ENCODE measurements at regions not wholly inside any gene's neighbourhood (a gene's known extent, or its start where the extent isn't known, plus 50 kb on each side); places are given as distances from the start of the nearest gene placed in this dataset.

- CTCF ChIA-PET: no interaction called here
- ATAC-seq (ENCODE audit: low read depth) (no peak), DNase-seq (no peak)
- no peak overlapping the region for H3K56ac ChIP-seq (ENCODE audit: extremely low read depth, insufficient read depth, low read length)
- no peak overlapping the region for H3K4me3 ChIP-seq (ENCODE audit: insufficient read depth, low read depth, low read length)
- no peaks in the 10 kb centered on the region for H3K9me1 ChIP-seq (ENCODE audit: insufficient read depth, low read length)
- no peak overlapping the region for H2BK5ac ChIP-seq (ENCODE audit: low read depth, low read length, poor library complexity, severe bottlenecking)
- no peak overlapping the region for H3K14ac ChIP-seq (replicated peaks; ENCODE audit: low read depth, low read length)
- H3K4ac ChIP-seq (ENCODE audit: low read depth, low read length): no peak overlapping the region
- H2BK120ac ChIP-seq (ENCODE audit: low read depth, low read length): no peak overlapping the region
- H2AK5ac ChIP-seq (ENCODE audit: low read depth, low read length): no peak overlapping the region
- H4K8ac ChIP-seq (ENCODE audit: low read depth in 2 of 2, low read length in 2 of 2): no peak overlapping the region
- no peak overlapping the region for H2AK9ac ChIP-seq (replicated peaks; ENCODE audit: low read depth, low read length, poor library complexity)
- no peak overlapping the region for H3K27ac ChIP-seq (ENCODE audit: insufficient read depth, low read length)
- H2BK20ac ChIP-seq (ENCODE audit: low read depth, low read length): no peak overlapping the region
- H3K9ac ChIP-seq (ENCODE audit: low read depth, low read length): no peak overlapping the region
- TF ChIP-seq RCOR1 (IDR thresholded peaks at IDR 0.05; ENCODE audit: insufficient replicate concordance, low read length) (no peak), MAZ (IDR thresholded peaks at IDR 0.05; ENCODE audit: borderline replicate concordance, low read depth, low read length) (no peak), CHD1 (IDR thresholded peaks at IDR 0.05; ENCODE audit: low read depth, low read length) (no peak), FOS (IDR thresholded peaks at IDR 0.05; ENCODE audit: low read depth, low read length) (no peak), CEBPB (IDR thresholded peaks at IDR 0.05; ENCODE audit: low read depth, low read length) (no peak), MAFK (IDR thresholded peaks at IDR 0.05; ENCODE audit: low read depth, low read length) (no peak), ELK1 (IDR thresholded peaks at IDR 0.05; ENCODE audit: borderline replicate concordance, low read depth, low read length) (no peak), USF2 (IDR thresholded peaks at IDR 0.05; ENCODE audit: low read depth, low read length) (no peak), CTCF (conservative IDR thresholded peaks at IDR 0.05; ENCODE audit: low read depth, low read length) (no peak), SMC3 (IDR thresholded peaks at IDR 0.05; ENCODE audit: low read depth, low read length) (no peak), BHLHE40 (IDR thresholded peaks at IDR 0.05; ENCODE audit: low read depth, low read length) (no peak), MXI1 (IDR thresholded peaks at IDR 0.05; ENCODE audit: borderline replicate concordance, low read depth, low read length) (no peak), RFX5 (IDR thresholded peaks at IDR 0.05; ENCODE audit: low read depth, low read length) (no peak), POLR2A (IDR thresholded peaks at IDR 0.05; ENCODE audit: low read depth, low read length) (no peak), NFE2L2 (IDR thresholded peaks at IDR 0.05; ENCODE audit: low read depth, low read length) (no peak), RAD21 (IDR thresholded peaks at IDR 0.05; ENCODE audit: low read length) (no peak)
- H3K23ac ChIP-seq (ENCODE audit: low read depth, low read length): no peak overlapping the region
- POLR2A ChIA-PET (ENCODE audit: unreplicated experiment): no interaction called here
- no peak overlapping the region for H2AFZ ChIP-seq (replicated peaks; ENCODE audit: low read length, poor library complexity)
- H3K4me2 ChIP-seq (ENCODE audit: low read depth, low read length): no peak overlapping the region
- H2BK15ac ChIP-seq (ENCODE audit: low read depth, low read length): no peak overlapping the region
- intact Hi-C loops (cut with micrococcal nuclease): no loop called here
- no peaks in the 10 kb centered on the region for H3K4me1 ChIP-seq (ENCODE audit: control insufficient read depth, insufficient read depth, low read length)
- no peaks in the 10 kb centered on the region for H3K79me1 ChIP-seq (ENCODE audit: low read depth in 1 of 2, low read length in 2 of 2)
- H4K91ac ChIP-seq (ENCODE audit: insufficient read depth, low read depth, low read length): no peak overlapping the region
- H3K27me3 ChIP-seq (ENCODE audit: control insufficient read depth, insufficient read depth, low read length): no peaks in the 10 kb centered on the region
- in situ Hi-C loops (cut with MboI; ENCODE audit: low sequenced_read_pairs): no loop called here
- H3K9me3 ChIP-seq (ENCODE audit: control insufficient read depth, insufficient read depth, low read length): peaks cover 3% of the 10 kb centered on the region
- H4K20me1 ChIP-seq (ENCODE audit: insufficient read depth, low read length): no peaks in the 10 kb centered on the region
- no peak overlapping the region for H3K18ac ChIP-seq (ENCODE audit: low read depth, low read length)
- H4K5ac ChIP-seq (ENCODE audit: low read depth, low read length): no peak overlapping the region
- dilution Hi-C loops (cut with HindIII; ENCODE audit: low sequenced_read_pairs, unreplicated experiment): no loop called here
- BruUV-seq (replicated peaks): no TSS peak
- H3K36me3 ChIP-seq (ENCODE audit: control insufficient read depth, insufficient read depth, low read length): no peaks in the 10 kb centered on the region
Observed at GRCh38 chr10:108980869-108981268, 942.4 kb downstream of the XPNPEP1 start.

Data from IMR-90 (cell line).